ENCODE measurements at regions not wholly inside any gene's neighbourhood (a gene's known extent, or its start where the extent isn't known, plus 50 kb on each side); places are given as distances from the start of the nearest gene placed in this dataset.

GRCh38 chr16:65280845-65281512 is 159.1 kb upstream of the CDH11 start:
- TF ChIP-seq CTCF (IDR thresholded peaks at IDR 0.05; ENCODE audit: poor library complexity) (no peak), EZH2 (IDR thresholded peaks at IDR 0.05; ENCODE audit: borderline replicate concordance) (no peak), EZH2phosphoT487 (IDR thresholded peaks at IDR 0.05; ENCODE audit: low read depth, severe bottlenecking, unreplicated experiment) (no peak)
